GM12878 (cell line): ENCODE measurements at regions not wholly inside any gene's neighbourhood (a gene's known extent, or its start where the extent isn't known, plus 50 kb on each side); places are given as distances from the start of the nearest gene placed in this dataset.

Experiments
- ATAC-seq: fragments of 200-7000 bp; cut with Tn5 transposase; 3 replicates; pipeline ENCODE4 v1.9.1; 2020; ENCODE audit warnings: mild to moderate bottlenecking, moderate library complexity
- BruUV-seq: library from RNA; stranded (reverse); fragments of 400-500 nt; replicated peaks from 2 replicates; lab custom pipeline; 2021; lab: Mats Ljungman, UMichigan
- CTCF ChIA-PET: fragments of 300-600 bp; sonication (Branson Sonifier 250); formaldehyde crosslinking; extraction: SDS; loops from one replicate; lab custom pipeline; 2021; ENCODE audit warnings: inconsistent platforms; lab: Yijun Ruan, JAX
- POLR2A ChIA-PET: fragments of 350-600 bp; formaldehyde crosslinking; extraction: SDS; loops from one replicate; lab custom pipeline; 2021; ENCODE audit warnings: inconsistent platforms; lab: Charles Lee
- RAD21 ChIA-PET: fragments of 300-600 bp; sonication (Branson Sonifier 250); formaldehyde crosslinking; loops from one replicate; lab custom pipeline; 2023; ENCODE audit warnings: antibody characterized with exemption; ENCODE audit not compliant: unreplicated experiment; lab: Charles Lee
- SMC1A ChIA-PET: fragments of 300-600 bp; sonication (Branson Sonifier 250); formaldehyde crosslinking; loops from one replicate; lab custom pipeline; 2023; ENCODE audit not compliant: unreplicated experiment, uncharacterized antibody; lab: Charles Lee
- DNase-seq: peaks from one replicate; pipeline ENCODE4 v3.0.0-alpha.2; 2011; ENCODE audit warnings: low read depth, low spot score
- FAIRE-seq: peaks from 3 replicates; lab custom pipeline; 2011; peaks lifted over from hg19 to GRCh38; lab: Jason Lieb, UNC
- H2AFZ ChIP-seq: 2 replicates; pipeline ENCODE4 v1.6.0; 2011; ENCODE audit warnings: low read depth, low read length, control low read depth; ENCODE audit not compliant: control insufficient read depth
- H3K27ac ChIP-seq: 2 replicates; pipeline ENCODE4 v1.5.1; 2011; ENCODE audit warnings: control low read depth; ENCODE audit not compliant: control insufficient read depth, insufficient read depth
- H3K27me3 ChIP-seq, 2 experiments: replicated peaks in 1 of 2; 2 replicates each; pipeline versions ENCODE4 v1.6.0 to v1.6.1; 2011; ENCODE audit warnings: low read length in 1 of 2; ENCODE audit not compliant: control insufficient read depth in 2 of 2, insufficient read depth in 2 of 2
- H3K36me3 ChIP-seq, 2 experiments: 2 replicates each; pipeline ENCODE4 v1.5.1; 2011; ENCODE audit warnings: low read length in 1 of 2; ENCODE audit not compliant: control insufficient read depth in 2 of 2, insufficient read depth in 2 of 2
- H3K4me1 ChIP-seq: 2 replicates; pipeline ENCODE4 v1.6.1; 2011; ENCODE audit warnings: mild to moderate bottlenecking, low read length, moderate library complexity, mixed read lengths; ENCODE audit not compliant: control insufficient read depth, insufficient read depth
- H3K4me2 ChIP-seq: 2 replicates; pipeline ENCODE4 v1.6.0; 2011; ENCODE audit warnings: control low read depth; ENCODE audit not compliant: control insufficient read depth, insufficient read depth
- H3K4me3 ChIP-seq: fragments of 200-600 bp; sonication (generic); 2 replicates; pipeline ENCODE4 v1.5.1; 2016
- H3K79me2 ChIP-seq: 2 replicates; pipeline ENCODE4 v1.6.0; 2011; ENCODE audit warnings: low read length; ENCODE audit not compliant: control insufficient read depth, insufficient read depth
- H3K9ac ChIP-seq: 2 replicates; pipeline ENCODE4 v1.8.0; 2011; ENCODE audit warnings: low read length, control low read depth, mixed read lengths; ENCODE audit not compliant: control insufficient read depth, insufficient read depth
- H3K9me3 ChIP-seq: replicated peaks from 3 replicates; pipeline ENCODE4 v1.5.1; 2011; ENCODE audit warnings: mild to moderate bottlenecking, low read length; ENCODE audit not compliant: control insufficient read depth, insufficient read depth
- H4K20me1 ChIP-seq: 2 replicates; pipeline ENCODE4 v1.6.0; 2011; ENCODE audit not compliant: control insufficient read depth, insufficient read depth
- BHLHE40 ChIP-seq, 2 experiments: fragments of 450-650 bp in 1 of 2; IDR thresholded peaks; 2 replicates each; pipeline ENCODE4 v1.6.1; 2011 to 2017; ENCODE audit warnings: low read depth in 2 of 2, borderline replicate concordance in 1 of 2, improper control_type of control experiment in 1 of 2, low read length in 1 of 2, mild to moderate bottlenecking in 1 of 2
- CBX3 ChIP-seq: fragments of 200-600 bp; sonication (generic); IDR thresholded peaks from 2 replicates; pipeline ENCODE4 v1.6.1; 2016; ENCODE audit warnings: low read depth, borderline replicate concordance
- CBX5 ChIP-seq: sonication (generic); IDR thresholded peaks from 2 replicates; pipeline ENCODE4 v1.6.1; 2016; ENCODE audit warnings: low read depth, moderate library complexity, mild to moderate bottlenecking, inconsistent platforms
- CHD1 ChIP-seq: IDR thresholded peaks from 2 replicates; pipeline ENCODE4 v1.6.1; 2012; ENCODE audit warnings: low read depth, low read length, improper control_type of control experiment
- DPF2 ChIP-seq: fragments of 450-650 bp; IDR thresholded peaks from 2 replicates; pipeline ENCODE4 v1.6.1; 2017; ENCODE audit warnings: mild to moderate bottlenecking
- ESRRA ChIP-seq: IDR thresholded peaks from 2 replicates; pipeline ENCODE4 v1.6.1; 2012; ENCODE audit warnings: mild to moderate bottlenecking, low read length, improper control_type of control experiment
- IKZF1 ChIP-seq: fragments of 450-650 bp; conservative IDR thresholded peaks from 2 replicates; pipeline ENCODE4 v1.6.1; 2017; ENCODE audit warnings: antibody characterized with exemption, mild to moderate bottlenecking
- IRF4 ChIP-seq: IDR thresholded peaks from 2 replicates; pipeline ENCODE4 v1.6.1; 2011; ENCODE audit warnings: low read depth, low read length
- MEF2B ChIP-seq: fragments of 450-650 bp; IDR thresholded peaks from 2 replicates; pipeline ENCODE4 v1.6.1; 2018; ENCODE audit warnings: mild to moderate bottlenecking, moderate library complexity; ENCODE audit not compliant: partially characterized antibody, poor library complexity, severe bottlenecking
- RELA ChIP-seq: fragments of 450-650 bp; IDR thresholded peaks from 2 replicates; pipeline ENCODE4 v1.8.0; 2014; ENCODE audit warnings: borderline replicate concordance; ENCODE audit not compliant: partially characterized antibody
- SPI1 ChIP-seq: IDR thresholded peaks from 2 replicates; pipeline ENCODE4 v1.6.1; 2011; ENCODE audit warnings: low read depth, mild to moderate bottlenecking, low read length, moderate library complexity, borderline replicate concordance; ENCODE audit not compliant: insufficient read depth
- YY1 ChIP-seq: IDR thresholded peaks from 2 replicates; pipeline ENCODE4 v1.6.1; 2011; ENCODE audit warnings: low read depth, mild to moderate bottlenecking, low read length
- ZNF217 ChIP-seq: fragments of 450-650 bp; IDR thresholded peaks from 2 replicates; pipeline ENCODE4 v1.6.1; 2017; ENCODE audit warnings: antibody characterized with exemption, mild to moderate bottlenecking
- ZNF384 ChIP-seq: IDR thresholded peaks from 2 replicates; pipeline ENCODE4 v1.6.1; 2012; ENCODE audit warnings: low read depth, mild to moderate bottlenecking, low read length, improper control_type of control experiment, borderline replicate concordance
- WGBS: methylation state at CpG from one replicate; pipeline ENCODE4 v1.1.6; 2016; ENCODE audit warnings: low lambda C conversion rate; ENCODE audit not compliant: insufficient replicate concordance, insufficient coverage; ENCODE audit errors: missing lambda C conversion rate; 5-methylcytosine and 5-hydroxymethylcytosine counted together
- in situ Hi-C: fragments of 300-500 bp; cut with MboI; formaldehyde crosslinking; loops from 9 replicates; pipeline ENCODE4 v1.14.3; 2018; ENCODE audit warnings: mixed read lengths
- intact Hi-C: fragments of 100-400 bp; cut with micrococcal nuclease; formaldehyde crosslinking; loops from one replicate; pipeline ENCODE4 v1.14.2; 2022; ENCODE audit not compliant: unreplicated experiment
- TF ChIP-seq, protein P1 (sequence below): fragments of 450-650 bp; IDR thresholded peaks from 2 replicates; pipeline ENCODE4 v1.6.1; 2018; ENCODE audit warnings: borderline replicate concordance, mild to moderate bottlenecking; ENCODE audit not compliant: partially characterized antibody

DNA sequence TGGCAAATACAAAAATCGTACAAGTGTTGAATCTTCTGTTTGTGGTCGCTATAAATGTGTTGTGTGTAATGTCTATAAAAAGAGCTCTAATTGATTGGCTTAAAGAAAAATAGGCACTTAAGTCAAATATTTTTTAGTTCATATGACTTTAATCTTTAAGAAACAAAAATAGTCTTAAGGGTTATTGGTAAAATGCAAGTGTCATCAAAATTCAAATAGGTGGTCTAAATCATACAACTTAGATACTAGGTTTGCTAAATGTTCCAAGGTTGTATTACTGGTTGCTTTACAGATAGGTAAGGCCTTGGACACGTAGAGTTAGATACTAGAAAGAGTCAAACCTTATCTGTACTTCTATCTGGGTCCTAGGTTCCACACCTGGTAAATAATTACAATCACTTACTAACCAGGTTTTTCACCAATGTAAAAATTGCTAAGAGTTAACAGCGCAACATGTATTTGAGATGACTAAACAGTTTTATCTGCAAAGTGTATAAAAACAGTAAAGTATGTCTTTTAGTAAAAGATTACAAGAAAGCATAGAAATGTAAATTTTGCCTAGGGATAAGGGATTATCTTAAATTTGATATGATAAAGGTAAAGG is 91.1 kb upstream of the GNAZ start:
- FAIRE-seq: no peak
- no peak for ATAC-seq
- no peak for DNase-seq
- Histone ChIP-seq H3K36me3 (no peaks in the 10 kb centered on the region), H2AFZ (no peak overlapping the region), H3K4me1 (no peaks in the 10 kb centered on the region), H3K79me2 (no peaks in the 10 kb centered on the region), H3K27me3 (no peaks in the 10 kb centered on the region; a peak in 1 of 4 replicates), H3K9me3 (no peaks in the 10 kb centered on the region), H3K4me2 (no peak overlapping the region), H3K9ac (no peak overlapping the region), H4K20me1 (no peaks in the 10 kb centered on the region), H3K4me3 (no peak overlapping the region), H3K27ac (no peak overlapping the region)
- BruUV-seq: no TSS peak
- in situ Hi-C loops (no loop called here), intact Hi-C loops (no loop called here)
- WGBS: 55% methylated on average over 4 of the region's 4 CpGs
- ChIA-PET RAD21 (no interaction called here), SMC1A (no interaction called here), POLR2A (no interaction called here), CTCF (no interaction called here)
- TF ChIP-seq MEF2B (no peak), IKZF1 (no peak), ZNF384 (no peak), CHD1 (no peak), RELA (no peak), ZNF217 (no peak), CBX3 (no peak), IRF4 (no peak), CBX5 (no peak), ESRRA (no peak), YY1 (no peak), DPF2 (no peak), SPI1 (no peak), BHLHE40 (IDR thresholded peaks at IDR 0.05; ENCODE audit: borderline replicate concordance in 1 of 2, low read depth in 2 of 2, low read length in 1 of 2) (no peak)
- TF ChIP-seq, protein P1, sequence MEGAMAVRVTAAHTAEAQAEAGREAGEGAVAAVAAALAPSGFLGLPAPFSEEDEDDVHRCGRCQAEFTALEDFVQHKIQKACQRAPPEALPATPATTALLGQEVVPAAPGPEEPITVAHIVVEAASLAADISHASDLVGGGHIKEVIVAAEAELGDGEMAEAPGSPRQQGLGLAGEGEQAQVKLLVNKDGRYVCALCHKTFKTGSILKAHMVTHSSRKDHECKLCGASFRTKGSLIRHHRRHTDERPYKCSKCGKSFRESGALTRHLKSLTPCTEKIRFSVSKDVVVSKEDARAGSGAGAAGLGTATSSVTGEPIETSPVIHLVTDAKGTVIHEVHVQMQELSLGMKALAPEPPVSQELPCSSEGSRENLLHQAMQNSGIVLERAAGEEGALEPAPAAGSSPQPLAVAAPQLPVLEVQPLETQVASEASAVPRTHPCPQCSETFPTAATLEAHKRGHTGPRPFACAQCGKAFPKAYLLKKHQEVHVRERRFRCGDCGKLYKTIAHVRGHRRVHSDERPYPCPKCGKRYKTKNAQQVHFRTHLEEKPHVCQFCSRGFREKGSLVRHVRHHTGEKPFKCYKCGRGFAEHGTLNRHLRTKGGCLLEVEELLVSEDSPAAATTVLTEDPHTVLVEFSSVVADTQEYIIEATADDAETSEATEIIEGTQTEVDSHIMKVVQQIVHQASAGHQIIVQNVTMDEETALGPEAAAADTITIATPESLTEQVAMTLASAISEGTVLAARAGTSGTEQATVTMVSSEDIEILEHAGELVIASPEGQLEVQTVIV: no peak
